NCI-H774 (cell line): ENCODE measurements at regions not wholly inside any gene's neighbourhood (a gene's known extent, or its start where the extent isn't known, plus 50 kb on each side); places are given as distances from the start of the nearest gene placed in this dataset.

Experiments
- DNase-seq: peaks from one replicate; lab custom pipeline; 2025; lab: John Stamatoyannopoulos, UW

DNA sequence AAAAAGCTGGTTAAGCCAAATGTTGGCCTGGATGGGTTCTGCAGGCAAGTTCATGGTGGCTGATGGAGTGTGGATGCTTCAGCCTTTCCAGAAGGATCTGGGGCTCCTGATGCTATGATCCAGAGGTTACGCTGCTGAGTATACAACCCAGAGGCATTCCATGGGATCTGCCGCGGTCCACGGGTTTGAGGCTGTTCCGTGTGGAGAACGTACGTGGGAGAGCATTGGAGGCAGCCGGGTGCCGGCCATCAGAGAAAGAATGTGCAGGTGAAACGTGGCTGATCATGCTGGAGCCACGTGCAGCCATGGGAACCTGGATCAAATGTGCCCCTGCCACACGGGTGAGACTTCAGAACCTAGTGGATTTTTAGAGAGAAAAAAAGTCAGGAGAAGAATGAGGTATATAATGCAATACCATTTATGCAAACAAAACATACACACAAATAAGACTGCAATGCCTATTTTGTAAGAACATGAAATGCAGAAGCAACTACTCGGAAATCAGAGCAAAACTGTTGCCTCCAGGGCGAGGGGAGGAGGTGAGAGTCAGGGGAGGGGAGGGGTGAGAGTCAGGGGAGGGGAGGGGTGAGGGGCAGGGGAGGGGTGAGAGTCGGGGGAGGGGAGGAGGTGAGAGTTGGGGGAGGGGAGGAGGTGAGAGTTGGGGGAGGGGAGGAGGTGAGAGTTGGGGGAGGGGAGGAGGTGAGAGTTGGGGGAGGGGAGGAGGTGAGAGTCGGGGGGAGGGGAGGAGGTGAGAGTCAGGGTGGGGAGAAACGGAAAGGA lies 116.5 kb upstream of the C1orf174 start:
- no peak for DNase-seq

DNA sequence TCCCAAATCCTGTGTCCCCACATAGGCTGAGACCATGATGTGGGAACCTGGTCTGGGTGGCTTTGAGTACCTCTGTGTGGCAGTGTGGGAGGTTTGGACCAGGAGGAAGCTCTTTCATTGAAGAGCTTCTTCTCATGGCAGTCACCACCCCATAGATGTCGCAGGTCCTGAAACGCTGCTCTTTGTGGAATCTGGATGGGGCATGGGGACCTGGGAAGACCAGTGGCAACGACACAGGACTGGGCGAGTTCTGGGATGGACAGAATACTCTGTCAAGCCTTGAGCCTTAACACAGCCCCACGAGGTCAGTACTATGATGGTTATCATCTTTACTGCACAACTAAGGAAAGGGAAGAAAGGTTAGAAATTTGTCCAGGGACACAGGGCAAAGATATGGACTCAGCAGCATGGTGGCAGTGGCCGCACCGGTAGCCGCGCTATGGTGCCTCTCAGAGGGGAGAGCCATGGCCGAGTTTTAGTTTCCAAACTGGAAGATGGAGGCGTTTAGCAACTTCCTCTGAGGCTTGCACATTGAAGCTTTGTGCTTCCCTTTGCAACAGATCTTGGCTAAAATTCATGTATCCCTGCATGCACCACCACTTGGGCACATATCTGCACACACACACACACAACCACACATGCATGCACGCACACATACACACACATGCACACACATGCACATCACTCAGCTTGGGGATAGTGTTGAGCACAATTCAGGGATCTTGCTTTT lies 117.7 kb upstream of the C1orf174 start:
- no peak for DNase-seq

DNA sequence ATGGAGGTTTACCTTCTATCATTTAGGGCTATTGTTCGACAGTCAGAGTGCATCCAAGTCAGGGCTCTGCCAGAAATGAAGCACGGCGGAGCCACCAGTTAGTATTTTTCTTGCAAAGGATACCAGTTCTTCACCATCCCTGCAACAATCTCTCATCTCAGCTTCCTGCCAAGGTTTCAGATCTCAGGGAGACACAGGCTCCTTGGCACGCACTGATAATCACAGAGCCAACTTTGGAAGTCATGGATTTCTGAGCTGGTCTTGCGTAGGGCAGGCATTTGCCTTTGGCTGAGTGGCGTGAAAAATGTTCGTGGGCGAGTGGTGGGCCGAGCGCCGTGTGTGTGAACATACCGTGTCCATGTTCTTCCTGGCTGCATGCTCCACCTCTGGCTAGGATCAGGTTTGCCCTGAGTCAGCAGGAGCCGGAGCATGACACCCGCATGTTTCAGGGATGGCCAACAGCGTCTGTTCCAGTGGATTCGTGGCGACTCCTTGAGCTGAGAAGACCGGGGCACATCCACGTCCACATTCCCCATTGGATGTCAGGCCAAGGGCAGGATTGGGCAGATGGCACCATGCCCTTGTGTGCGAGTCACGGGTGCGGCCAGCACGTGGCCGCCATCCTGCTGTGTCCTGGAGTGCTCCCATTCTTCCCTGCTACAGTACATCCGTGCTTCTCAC lies 118.5 kb upstream of the C1orf174 start:
- no peak for DNase-seq

DNA sequence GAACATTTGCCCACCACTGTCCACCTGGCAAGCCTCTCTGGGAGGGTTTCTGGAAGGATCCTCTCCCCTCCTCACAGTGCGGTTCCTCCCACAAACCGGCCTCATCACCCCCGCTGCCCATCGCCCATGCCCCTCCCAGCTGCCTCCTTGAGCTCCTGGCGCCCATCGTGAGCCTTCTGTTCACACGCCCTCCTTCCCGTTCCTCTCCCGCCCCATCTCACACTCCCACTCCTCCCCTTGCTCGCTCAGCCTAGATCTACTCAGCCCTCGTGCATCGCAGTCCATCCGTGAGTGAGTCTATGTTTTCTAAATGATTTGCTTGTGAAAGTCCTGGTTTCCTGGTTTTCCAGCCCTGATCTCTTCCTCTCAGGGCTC lies 119.1 kb upstream of the C1orf174 start:
- DNase-seq: no peak

DNA sequence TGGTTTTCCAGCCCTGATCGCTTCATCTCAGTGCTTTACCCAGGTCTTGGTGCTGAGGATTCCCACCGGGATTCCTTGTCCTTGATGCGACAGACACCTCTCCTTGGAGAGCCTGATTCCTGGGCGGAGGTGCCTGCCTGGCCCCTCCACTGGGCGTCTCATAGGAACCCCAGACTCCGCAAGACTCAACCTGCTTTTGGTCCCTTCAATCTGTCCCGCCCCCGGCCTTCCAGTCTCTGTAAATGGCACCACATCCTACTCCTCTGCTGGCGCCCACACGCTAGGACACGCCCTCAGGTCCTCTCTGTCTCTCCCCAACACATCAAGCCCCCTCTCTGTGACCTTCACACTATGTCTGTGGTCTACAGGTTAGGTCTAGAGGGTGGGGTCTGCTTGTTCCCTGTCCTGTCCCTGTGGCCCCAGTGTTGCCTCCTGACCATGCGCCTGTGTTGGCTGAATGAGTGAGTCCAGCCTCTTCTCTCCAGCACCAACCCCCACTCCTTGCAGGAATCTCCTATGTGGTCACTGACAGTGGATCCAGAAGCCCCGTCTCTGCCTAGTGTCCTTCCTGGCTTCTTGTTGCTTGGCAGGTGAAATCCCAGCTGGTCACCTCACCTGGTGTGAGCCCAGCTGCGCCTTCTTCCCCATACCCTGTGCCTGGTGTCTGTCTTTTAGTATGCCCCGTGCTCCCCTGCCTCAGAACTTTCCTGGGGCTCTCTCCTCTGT lies 119.7 kb upstream of the C1orf174 start:
- DNase-seq: no peak

DNA sequence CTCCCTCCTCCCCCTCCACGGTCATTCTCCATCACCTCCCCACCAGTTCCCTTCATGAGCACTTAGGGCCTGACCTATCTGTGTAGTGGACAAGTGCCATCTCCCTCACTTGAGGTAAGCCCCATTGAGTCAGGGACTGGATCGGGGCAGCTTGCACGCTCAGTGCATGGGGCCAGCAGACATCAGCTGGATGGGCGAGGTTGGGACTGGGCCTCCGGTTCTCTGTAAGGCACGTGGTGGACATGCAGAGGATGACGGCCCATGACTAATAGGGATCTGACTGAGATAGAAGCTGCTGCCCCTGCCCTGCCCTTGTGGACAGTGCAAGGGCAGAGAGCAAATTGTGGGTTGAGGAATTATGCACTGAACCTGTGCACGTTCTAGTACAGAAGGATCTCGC lies 120.4 kb upstream of the C1orf174 start:
- no peak for DNase-seq

DNA sequence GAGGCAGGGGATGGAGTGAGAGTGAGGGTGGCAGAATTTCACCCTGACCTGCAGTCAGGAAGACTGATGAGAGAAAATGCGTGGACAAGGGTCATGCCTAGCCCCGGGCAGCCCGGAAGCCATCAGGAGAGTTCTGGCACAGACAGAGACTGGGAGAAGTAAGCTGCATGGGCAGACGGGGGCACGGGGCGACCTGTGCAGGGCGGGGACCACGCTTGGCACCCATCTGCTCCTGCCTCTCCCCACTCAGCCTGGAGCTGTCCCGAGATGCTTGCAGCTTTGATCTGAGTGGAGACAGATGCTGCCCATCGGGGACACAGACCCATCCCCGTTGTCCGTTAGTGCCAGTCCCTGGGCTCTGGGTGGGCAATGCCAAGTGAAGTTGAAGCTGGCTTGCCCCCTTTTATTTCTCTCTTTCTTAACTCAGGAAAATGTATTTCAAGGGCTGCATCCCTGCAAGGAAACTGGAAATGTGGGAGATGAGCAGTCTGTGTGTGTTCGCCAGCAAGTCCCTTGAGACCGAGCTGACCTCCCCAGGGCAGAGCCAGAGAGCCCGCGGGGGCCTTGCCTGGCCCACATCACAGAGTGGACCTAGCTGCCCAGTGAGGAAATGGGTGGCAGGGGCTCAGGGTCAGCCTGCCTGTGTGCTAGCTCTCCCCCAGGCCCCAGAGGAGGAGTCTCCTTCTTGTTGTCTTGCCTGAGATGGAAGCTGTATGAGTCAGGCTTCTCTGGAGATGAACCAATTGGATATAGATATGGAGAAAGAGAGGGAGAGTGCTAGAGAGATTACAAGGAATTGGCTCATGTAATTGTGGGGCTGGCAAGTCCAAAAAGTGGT lies 121.3 kb upstream of the C1orf174 start:
- DNase-seq: no peak

DNA sequence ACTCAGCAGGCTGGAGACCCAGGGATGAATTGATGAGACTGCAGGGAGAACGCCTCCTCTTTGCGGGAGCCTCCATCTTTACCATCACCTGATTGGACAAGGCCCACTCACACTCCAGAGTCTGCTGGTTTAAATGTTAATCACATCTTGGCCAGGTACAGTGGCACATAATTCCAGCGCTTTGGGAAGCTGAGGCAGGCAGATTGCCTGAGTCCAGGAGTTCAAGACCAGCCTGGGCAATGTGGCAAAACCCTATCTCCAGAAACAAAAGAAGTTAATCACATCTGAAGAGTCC lies 121.8 kb upstream of the C1orf174 start:
- DNase-seq: no peak

DNA sequence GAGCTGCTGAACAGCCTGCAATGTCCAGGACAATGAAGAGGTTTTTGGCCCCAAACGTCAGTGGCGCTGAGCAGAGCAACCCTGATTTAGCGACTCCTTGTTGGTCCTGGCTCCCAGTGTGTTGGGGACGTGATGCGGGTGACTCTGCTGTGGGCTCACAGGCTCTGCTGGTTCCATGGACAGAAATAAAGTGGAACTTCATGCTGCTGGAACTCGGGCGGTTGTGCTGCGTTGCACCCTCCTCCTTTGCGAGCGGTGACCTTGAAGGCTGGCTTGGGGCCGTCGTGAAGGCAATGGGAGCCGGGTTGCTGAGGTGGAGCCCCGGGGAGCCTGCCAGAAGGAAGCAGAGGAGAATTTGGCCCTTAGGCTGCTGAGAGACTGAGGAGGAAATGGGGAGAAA lies 122.6 kb upstream of the C1orf174 start:
- DNase-seq: no peak

DNA sequence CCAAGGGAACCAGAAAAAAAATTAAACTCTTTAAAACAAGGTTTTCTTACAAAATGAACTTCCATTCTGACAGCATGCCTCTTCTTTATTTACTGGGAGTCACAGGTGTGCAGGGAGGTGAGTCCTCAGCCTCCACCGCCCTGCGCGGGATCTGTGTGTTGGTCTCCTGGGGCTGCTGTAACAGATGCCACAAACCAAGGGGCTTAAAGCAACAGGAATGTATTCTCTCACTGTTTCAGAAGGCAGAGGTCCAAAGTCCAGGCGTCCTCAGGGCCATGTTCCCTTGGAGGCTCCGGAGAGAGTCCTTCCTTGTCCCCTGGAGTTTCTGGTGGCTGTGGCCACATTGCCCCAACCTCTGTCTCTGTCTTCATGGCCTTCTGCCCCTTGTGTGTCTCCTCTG lies 123.6 kb upstream of the C1orf174 start:
- DNase-seq: no peak

DNA sequence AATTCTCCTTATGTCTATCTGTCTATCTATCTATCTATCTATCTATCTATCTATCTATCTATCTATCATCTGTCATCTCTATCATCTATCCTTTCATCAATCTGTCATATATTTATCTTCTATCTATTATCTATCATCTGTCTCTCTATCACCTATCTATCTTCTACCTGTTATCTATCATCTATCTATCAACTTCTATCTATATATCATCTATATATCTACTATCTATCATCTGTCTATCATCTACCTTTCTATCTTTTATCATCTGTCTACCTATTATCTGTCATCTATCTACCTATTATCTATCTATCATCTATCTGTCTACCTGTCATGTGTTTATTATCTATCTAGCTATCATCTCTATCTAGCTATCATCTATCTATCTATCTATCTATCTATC lies 124.7 kb upstream of the C1orf174 start:
- DNase-seq: no peak

DNA sequence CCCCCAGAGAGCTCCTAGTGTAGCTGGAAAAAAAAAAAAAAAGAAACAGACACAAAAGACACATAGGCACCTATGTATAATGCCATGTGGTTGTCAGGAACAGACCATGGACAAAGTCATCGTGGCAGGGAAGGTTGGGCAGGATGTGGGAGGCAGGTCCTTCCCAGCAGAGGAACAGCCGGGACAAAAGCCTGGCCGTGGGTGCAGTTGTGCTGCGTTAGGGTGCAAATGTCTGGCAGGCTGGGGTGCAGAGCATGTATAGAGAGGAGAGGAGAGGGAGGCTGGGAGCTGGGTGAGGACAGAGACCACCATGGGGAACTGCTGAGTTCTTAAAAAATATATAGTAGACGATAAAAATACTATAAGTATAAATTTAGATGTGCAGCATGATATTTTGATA lies 125.7 kb upstream of the C1orf174 start:
- DNase-seq: no peak

DNA sequence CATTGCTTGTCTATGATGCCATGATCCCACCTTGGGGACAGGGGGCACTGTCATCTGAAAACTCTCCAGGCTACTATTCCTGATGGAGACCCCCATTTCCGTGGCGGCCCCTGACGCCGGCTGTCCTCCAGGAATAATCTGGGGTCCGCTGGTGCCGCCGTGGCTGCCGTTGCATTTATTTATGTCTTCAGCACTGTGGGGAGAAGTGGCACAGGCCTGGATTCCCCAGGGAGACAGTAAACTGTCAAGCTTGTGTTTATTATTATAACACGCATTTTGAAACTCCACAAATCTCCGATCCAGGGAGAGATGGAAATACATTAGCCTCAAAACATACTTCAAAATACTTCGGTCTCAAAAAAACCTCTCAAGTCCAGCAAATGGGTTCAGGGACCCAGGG lies 126.9 kb upstream of the C1orf174 start:
- DNase-seq: no peak

DNA sequence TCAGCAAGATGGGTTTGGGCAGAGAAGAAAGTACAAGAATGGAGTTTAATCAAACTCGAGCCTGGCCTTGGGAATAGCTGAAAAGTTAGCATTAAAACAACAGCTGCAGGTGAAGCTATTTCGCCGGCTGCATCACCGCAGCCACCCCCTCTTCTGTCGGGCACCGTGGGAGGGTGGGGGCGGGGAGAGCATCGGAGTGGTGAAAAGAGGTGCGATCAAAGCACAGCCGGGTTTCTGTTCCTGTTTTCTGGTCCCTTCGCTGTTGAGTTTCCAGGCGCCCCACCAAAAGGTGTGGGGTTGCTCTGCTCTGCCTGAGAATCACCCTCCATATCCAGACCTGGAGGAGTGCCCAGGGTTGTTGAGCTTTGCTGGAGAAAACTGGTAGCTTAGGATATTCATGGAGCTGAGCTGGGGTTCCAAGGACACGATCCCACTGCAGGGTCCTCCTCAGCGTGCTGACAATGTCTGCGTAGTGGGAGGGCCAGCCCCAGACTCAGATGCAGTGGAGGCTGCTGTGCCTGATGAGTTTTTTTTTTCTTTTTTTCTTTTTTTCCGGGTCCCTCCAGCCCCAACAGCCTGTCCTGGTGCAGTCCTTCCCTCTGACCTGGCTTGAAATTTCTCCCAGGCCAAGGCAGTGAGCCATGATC lies 127.5 kb upstream of the C1orf174 start:
- no peak for DNase-seq

DNA sequence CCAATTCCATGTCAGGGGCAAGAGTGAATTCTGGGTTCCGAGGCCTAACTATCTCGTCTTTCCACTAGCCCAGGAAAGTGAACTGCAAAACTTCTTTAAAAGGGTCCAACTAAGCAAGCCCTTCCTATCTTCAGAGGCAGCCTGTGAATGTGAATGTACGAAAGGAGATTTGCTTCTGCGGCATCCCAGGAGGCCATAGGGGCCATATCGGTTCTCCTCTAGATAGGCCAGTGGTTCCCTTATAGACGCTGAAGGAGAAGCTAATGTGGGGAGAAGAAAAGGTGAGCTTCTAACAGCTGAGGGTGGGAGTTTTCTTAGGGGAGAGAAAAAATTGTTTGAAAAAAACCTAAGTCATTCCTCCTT lies 128.0 kb upstream of the C1orf174 start:
- no peak for DNase-seq

DNA sequence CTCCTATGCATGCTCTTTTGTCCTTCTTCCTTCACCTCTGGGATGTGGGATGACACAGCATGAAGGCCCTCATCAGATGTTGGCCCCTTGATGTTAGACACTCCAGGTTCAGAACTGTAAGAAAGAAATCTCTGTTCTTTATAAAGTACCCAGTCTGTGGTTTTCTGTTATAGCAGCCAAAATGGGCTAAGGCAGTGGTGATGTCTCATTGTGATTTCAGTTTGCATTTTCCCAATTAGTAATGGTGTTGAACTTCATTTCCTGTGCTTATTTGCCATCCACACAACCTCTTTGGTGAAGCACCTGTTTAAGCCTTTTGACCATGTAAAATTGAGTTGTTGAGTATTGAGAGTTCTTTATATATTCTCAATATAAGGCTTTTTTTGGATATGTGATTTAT lies 129.3 kb upstream of the C1orf174 start:
- no peak for DNase-seq

DNA sequence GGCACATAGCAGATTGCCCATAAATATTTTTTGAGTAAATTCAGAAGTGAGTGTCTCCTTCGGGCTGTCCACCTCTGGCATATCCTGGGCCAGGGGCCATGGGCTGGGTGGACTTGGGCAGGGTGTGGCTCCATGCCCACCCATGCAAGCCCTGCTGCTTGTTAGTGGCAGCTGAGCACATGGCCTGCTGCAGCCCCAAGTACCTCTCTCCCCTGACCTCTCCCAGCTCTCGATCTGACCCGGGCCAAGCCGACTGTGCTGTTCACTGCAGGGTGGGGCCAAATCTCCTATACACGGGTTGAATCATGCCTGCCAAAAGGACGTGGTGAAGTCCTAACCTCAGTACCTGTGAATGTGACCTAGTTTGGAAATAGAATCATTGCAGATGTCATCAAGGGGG lies 132.5 kb upstream of the C1orf174 start:
- DNase-seq: no peak

DNA sequence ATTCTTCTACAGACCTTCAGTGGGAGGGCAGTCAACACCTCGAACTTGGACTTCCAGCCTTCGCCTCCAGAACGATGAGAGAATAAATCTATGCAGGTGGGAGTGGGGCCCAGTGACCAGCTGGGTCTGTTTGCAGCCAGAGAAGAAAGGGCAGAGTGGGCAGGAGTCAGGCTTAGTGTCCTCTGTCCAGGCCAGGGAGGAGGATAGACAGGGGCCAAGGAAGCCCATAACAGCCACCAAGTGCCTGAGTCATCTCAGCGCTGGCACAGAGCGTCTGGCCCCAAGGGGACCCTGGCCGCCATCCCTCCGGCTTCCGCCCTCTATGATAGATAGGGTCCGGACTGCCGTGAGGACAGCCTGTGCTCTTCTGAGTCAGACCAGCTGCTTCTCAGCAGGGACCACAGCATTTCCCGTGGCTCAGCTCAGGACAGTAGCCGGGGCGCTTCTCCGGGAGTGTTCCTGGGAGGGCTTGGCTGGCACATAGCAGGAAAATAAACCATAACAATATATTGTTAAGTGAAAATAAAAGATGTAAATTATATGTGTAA lies 133.1 kb upstream of the C1orf174 start:
- no peak for DNase-seq

DNA sequence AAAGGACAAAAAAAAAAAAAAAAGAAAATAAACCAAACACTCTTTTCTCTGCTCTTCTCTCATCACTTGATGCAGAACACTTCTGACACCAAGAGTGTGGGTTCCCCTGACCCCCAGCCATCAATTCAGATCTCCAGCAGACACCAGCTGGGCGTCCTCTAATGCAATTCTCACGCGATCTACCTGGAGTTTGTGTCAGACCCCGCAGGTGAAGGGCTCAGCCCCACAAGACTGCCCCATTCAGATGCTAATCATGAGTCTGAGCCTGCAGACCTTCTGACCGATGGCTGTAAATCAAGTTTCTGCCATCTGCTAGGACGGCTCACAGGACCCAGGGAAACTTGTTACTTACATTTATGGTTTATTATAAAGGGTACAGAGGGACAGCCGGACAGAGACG lies 133.6 kb upstream of the C1orf174 start:
- no peak for DNase-seq

DNA sequence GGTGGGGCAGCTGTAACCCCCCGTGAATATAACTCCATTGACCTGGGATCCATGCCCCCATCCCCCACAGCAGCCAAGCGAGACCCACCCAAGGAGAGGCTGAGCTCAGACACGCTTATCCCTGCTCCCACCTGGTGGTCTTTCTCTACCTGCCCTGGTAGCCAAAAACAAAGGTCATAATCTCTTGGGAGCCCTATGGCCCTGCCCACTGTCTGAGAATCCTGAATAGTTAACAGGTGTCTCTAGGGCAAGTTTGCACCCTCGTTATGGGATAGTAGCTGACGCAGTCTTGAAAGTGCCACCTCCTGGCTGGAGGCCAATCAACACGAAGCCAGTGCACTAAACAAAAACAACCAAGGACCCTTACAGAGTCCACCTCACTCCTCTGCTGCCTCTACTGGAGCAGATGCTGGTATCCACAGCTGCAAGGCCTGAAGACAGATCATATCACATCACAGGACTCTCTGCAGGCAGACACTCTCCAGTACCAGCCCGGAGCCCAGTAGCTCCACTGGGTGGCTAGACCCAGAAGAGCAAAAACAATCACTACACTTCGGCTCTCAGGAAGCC lies 134.3 kb upstream of the C1orf174 start:
- no peak for DNase-seq

DNA sequence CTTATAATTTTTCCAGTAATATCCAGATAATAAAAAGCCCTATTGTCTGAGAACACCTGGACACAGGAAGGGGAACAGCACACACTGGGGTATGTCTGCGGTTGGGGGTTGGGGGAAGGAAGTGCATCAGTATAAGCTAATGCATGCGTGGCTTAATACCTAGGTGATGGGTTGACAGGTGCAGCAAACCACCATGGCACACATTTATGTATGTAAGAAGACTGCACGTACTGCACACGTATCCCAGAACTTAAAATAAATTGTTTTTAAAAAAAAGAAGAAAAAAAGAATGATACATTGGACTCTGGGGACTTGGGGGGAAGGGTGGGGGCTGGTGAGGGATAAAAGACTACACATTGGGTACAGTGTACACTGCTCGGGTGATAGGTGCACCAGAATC lies 144.9 kb upstream of the C1orf174 start:
- no peak for DNase-seq
